Neuronal stem cell (in vitro differentiated cells): ENCODE measurements at regions not wholly inside any gene's neighbourhood (a gene's known extent, or its start where the extent isn't known, plus 50 kb on each side); places are given as distances from the start of the nearest gene placed in this dataset.

Source experiments
- DNase-seq: peaks from one replicate; pipeline ENCODE4 v3.0.0-alpha.2; 2013; ENCODE audit warnings: low spot score
- H2AFZ ChIP-seq: one replicate; pipeline ENCODE4 v1.6.1; 2013; ENCODE audit warnings: mild to moderate bottlenecking, low read length, inconsistent platforms
- H2AK5ac ChIP-seq: 2 replicates; pipeline ENCODE4 v1.6.1; 2013; ENCODE audit warnings: low read depth, mild to moderate bottlenecking, inconsistent platforms, low read length, moderate library complexity, mixed read lengths
- H2BK120ac ChIP-seq: 2 replicates; pipeline ENCODE4 v1.6.1; 2013; ENCODE audit warnings: low read depth, mild to moderate bottlenecking, inconsistent platforms, low read length, moderate library complexity, mixed read lengths
- H2BK12ac ChIP-seq: one replicate; pipeline ENCODE4 v1.6.1; 2013; ENCODE audit warnings: low read length, inconsistent platforms
- H2BK15ac ChIP-seq: 2 replicates; pipeline ENCODE4 v1.6.1; 2013; ENCODE audit warnings: mild to moderate bottlenecking, low read length, inconsistent platforms, mixed read lengths
- H2BK5ac ChIP-seq: one replicate; pipeline ENCODE4 v1.6.1; 2013; ENCODE audit warnings: inconsistent platforms, mild to moderate bottlenecking, low read length, moderate library complexity
- H3K14ac ChIP-seq: one replicate; pipeline ENCODE4 v1.6.1; 2013; ENCODE audit warnings: low read length, inconsistent platforms
- H3K18ac ChIP-seq: 2 replicates; pipeline ENCODE4 v1.6.1; 2013; ENCODE audit warnings: low read length, inconsistent platforms
- H3K23ac ChIP-seq: 2 replicates; pipeline ENCODE4 v1.6.1; 2013; ENCODE audit warnings: low read depth, mild to moderate bottlenecking, mixed read lengths, low read length, inconsistent platforms; ENCODE audit not compliant: poor library complexity
- H3K27ac ChIP-seq: replicated peaks from 3 replicates; pipeline ENCODE4 v1.5.1; 2013; ENCODE audit warnings: low read length, inconsistent platforms
- H3K27me3 ChIP-seq, 3 experiments: 2 replicates each; pipeline ENCODE4 v1.6.1; 2013; ENCODE audit warnings: low read length in 3 of 3, mild to moderate bottlenecking in 2 of 3, inconsistent platforms in 1 of 3, low read depth in 1 of 3, mixed read lengths in 1 of 3, moderate library complexity in 1 of 3; ENCODE audit not compliant: control insufficient read depth in 3 of 3, insufficient read depth in 3 of 3
- H3K36me3 ChIP-seq, 2 donors: replicated peaks in 1 of 2; 2 replicates each; pipeline ENCODE4 v1.6.1; 2013; ENCODE audit warnings: low read length in 2 of 2; ENCODE audit not compliant: control insufficient read depth in 2 of 2, insufficient read depth in 2 of 2
- H3K4ac ChIP-seq: 2 replicates; pipeline ENCODE4 v1.6.1; 2013; ENCODE audit warnings: inconsistent platforms, mild to moderate bottlenecking, low read length, moderate library complexity
- H3K4me1 ChIP-seq, 2 donors: 1 replicate in 1 of 2; 2 replicates in 1 of 2; pipeline ENCODE4 v1.6.1; 2013; ENCODE audit warnings: low read length in 2 of 2, low read depth in 1 of 2; ENCODE audit not compliant: control insufficient read depth in 2 of 2, insufficient read depth in 1 of 2
- H3K4me2 ChIP-seq: one replicate; pipeline ENCODE4 v1.6.1; 2013; ENCODE audit warnings: mild to moderate bottlenecking, low read length, inconsistent platforms; ENCODE audit not compliant: insufficient read depth, poor library complexity, severe bottlenecking
- H3K4me3 ChIP-seq, 2 donors: 2 replicates each; pipeline ENCODE4 v1.5.1; 2013; ENCODE audit warnings: low read length in 2 of 2, mild to moderate bottlenecking in 2 of 2, inconsistent platforms in 1 of 2, moderate library complexity in 1 of 2
- H3K79me1 ChIP-seq: one replicate; pipeline ENCODE4 v1.6.1; 2013; ENCODE audit warnings: low read depth, mild to moderate bottlenecking, inconsistent platforms, low read length, moderate library complexity
- H3K9ac ChIP-seq: one replicate; pipeline ENCODE4 v1.6.1; 2013; ENCODE audit warnings: mild to moderate bottlenecking, low read depth, low read length, inconsistent platforms; ENCODE audit not compliant: poor library complexity
- H3K9me3 ChIP-seq, 2 donors: replicated peaks in 1 of 2; 2 replicates each; pipeline versions ENCODE3 to v1.6.1; 2013; ENCODE audit warnings: low read length in 2 of 2, mild to moderate bottlenecking in 2 of 2, inconsistent platforms in 1 of 2, low read depth in 1 of 2, mixed read lengths in 1 of 2, moderate library complexity in 1 of 2; ENCODE audit not compliant: control insufficient read depth in 2 of 2, insufficient read depth in 1 of 2
- H4K8ac ChIP-seq: one replicate; pipeline ENCODE4 v1.6.1; 2013; ENCODE audit warnings: low read depth, mild to moderate bottlenecking, inconsistent platforms, low read length, moderate library complexity
- H4K91ac ChIP-seq: one replicate; pipeline ENCODE4 v1.6.1; 2013; ENCODE audit warnings: low read length, low read depth, mild to moderate bottlenecking, inconsistent platforms; ENCODE audit not compliant: poor library complexity
- WGBS, 2 donors: extraction: QIAGEN DNeasy Blood & Tissue Kit; methylation state at CpG; one replicate each; pipeline ENCODE4 v1.1.7; 2013; ENCODE audit warnings: missing lambda C conversion rate in 2 of 2, mixed read lengths in 1 of 2; ENCODE audit not compliant: insufficient read length in 2 of 2, insufficient replicate concordance in 1 of 2; ENCODE audit errors: extremely low coverage in 2 of 2; 5-methylcytosine and 5-hydroxymethylcytosine counted together

GRCh38 chr17:71114911-71115668, 945.8 kb downstream of the KCNJ2 start:
- Histone ChIP-seq H2BK15ac (no peak overlapping the region), H3K18ac (no peak overlapping the region), H2BK120ac (no peak overlapping the region), H4K91ac (no peak overlapping the region), H3K79me1 (no peaks in the 10 kb centered on the region), H2AK5ac (no peak overlapping the region), H4K8ac (no peak overlapping the region), H3K4me2 (no peak overlapping the region), H3K9ac (no peak overlapping the region), H2AFZ (no peak overlapping the region), H2BK12ac (no peak overlapping the region), H3K27ac (no peak overlapping the region), H3K23ac (no peak overlapping the region), H3K4me3 (no peak overlapping the region), H3K4ac (no peak overlapping the region), H3K4me1 (peaks cover 17 to 25% of the 10 kb centered on the region in 2 donors), H2BK5ac (no peak overlapping the region), H3K14ac (no peak overlapping the region), H3K9me3 (no peaks in the 10 kb centered on the region), H3K36me3 (no peaks in the 10 kb centered on the region), H3K27me3 (no peaks in the 10 kb centered on the region)
- DNase-seq: no peak
- WGBS, 2 donors: no CpG with 5 or more reads among the region's 7 CpGs

DNA sequence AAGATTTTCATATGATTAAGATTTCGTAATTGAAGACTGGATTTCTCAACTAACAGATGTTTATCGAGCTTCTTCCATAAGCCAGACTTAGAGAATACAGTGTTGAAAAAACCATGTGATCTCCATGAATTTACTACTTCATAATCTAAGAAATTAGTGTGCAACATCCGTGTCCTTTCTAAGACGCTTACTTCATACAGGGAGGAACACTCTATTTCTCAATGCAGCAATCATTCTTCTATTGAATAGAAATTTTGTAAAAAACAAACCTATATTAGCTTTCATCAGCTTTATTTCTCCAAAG, 946.3 kb downstream of the KCNJ2 start:
- Histone ChIP-seq H2BK12ac (no peak overlapping the region), H3K4me1 (peaks cover 17 to 25% of the 10 kb centered on the region in 2 donors), H2AFZ (no peak overlapping the region), H3K18ac (no peak overlapping the region), H3K36me3 (no peaks in the 10 kb centered on the region), H3K27ac (no peak overlapping the region), H3K27me3 (no peaks in the 10 kb centered on the region), H3K9me3 (no peaks in the 10 kb centered on the region), H3K9ac (no peak overlapping the region), H2BK5ac (no peak overlapping the region), H3K14ac (no peak overlapping the region), H4K8ac (no peak overlapping the region), H3K4me3 (no peak overlapping the region), H2BK120ac (no peak overlapping the region), H4K91ac (no peak overlapping the region), H2AK5ac (no peak overlapping the region), H3K4ac (no peak overlapping the region), H3K23ac (no peak overlapping the region), H2BK15ac (no peak overlapping the region), H3K4me2 (no peak overlapping the region), H3K79me1 (no peaks in the 10 kb centered on the region)
- DNase-seq: no peak
- WGBS, 2 donors: no CpG with 5 or more reads among the region's 4 CpGs

GRCh38 chr17:71117466-71117865, 948.1 kb downstream of the KCNJ2 start:
- no peak for DNase-seq
- H3K18ac ChIP-seq: no peak overlapping the region
- peaks cover 17 to 25% of the 10 kb centered on the region in 2 donors for H3K4me1 ChIP-seq
- H2BK12ac ChIP-seq: no peak overlapping the region
- H2BK120ac ChIP-seq: no peak overlapping the region
- no peak overlapping the region for H2AFZ ChIP-seq
- H2BK15ac ChIP-seq: no peak overlapping the region
- H3K27ac ChIP-seq: no peak overlapping the region
- no peak overlapping the region for H3K4me2 ChIP-seq
- no peaks in the 10 kb centered on the region for H3K27me3 ChIP-seq
- no peak overlapping the region for H2AK5ac ChIP-seq
- no peaks in the 10 kb centered on the region for H3K79me1 ChIP-seq
- no peak overlapping the region for H3K4me3 ChIP-seq
- H3K9ac ChIP-seq: no peak overlapping the region
- no peaks in the 10 kb centered on the region for H3K36me3 ChIP-seq
- H4K8ac ChIP-seq: no peak overlapping the region
- H3K4ac ChIP-seq: no peak overlapping the region
- no peak overlapping the region for H3K14ac ChIP-seq
- H3K23ac ChIP-seq: no peak overlapping the region
- H3K9me3 ChIP-seq: peaks cover 0 to 7% of the 10 kb centered on the region in 2 donors
- no peak overlapping the region for H4K91ac ChIP-seq
- no CpG with 5 or more reads among the region's 4 CpGs for WGBS, 2 donors
- H2BK5ac ChIP-seq: no peak overlapping the region

DNA sequence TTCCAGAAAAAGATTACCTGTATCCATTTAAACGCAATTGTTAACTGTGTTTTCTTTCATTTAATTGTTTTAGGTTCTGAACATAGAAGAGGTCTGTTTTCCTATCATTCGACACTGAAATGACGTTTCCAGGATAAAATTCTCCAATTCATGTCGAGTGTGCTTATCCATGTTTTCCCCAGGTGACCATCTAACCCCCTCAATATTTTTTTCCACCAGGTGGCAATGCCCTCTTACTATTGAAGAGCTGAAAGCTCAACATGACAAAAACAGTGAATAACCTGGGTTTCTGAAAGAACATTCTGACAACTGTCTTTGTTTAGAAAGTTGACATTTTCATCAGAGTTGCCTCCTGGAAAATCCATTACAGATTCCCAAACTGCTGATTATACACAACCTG, 948.7 kb downstream of the KCNJ2 start:
- no peak for DNase-seq
- H2BK5ac ChIP-seq: no peak overlapping the region
- no peak overlapping the region for H3K9ac ChIP-seq

More for the DNA sequence above, 948.7 kb downstream of the KCNJ2 start:
- Histone ChIP-seq H3K4me1 (peaks cover 13 to 24% of the 10 kb centered on the region in 2 donors), H3K14ac (no peak overlapping the region), H2BK15ac (no peak overlapping the region), H2BK120ac (no peak overlapping the region), H3K27me3 (no peaks in the 10 kb centered on the region), H3K4me3 (no peak overlapping the region), H2AK5ac (no peak overlapping the region), H2AFZ (no peak overlapping the region), H3K79me1 (no peaks in the 10 kb centered on the region), H3K4me2 (no peak overlapping the region), H3K18ac (no peak overlapping the region), H4K91ac (no peak overlapping the region), H3K36me3 (no peaks in the 10 kb centered on the region), H3K27ac (no peak overlapping the region), H3K9me3 (peaks cover 0 to 7% of the 10 kb centered on the region in 2 donors), H3K4ac (no peak overlapping the region), H2BK12ac (no peak overlapping the region), H3K23ac (no peak overlapping the region), H4K8ac (no peak overlapping the region)
- no CpG with 5 or more reads among the region's 4 CpGs for WGBS, 2 donors
